ENCODE measurements at regions not wholly inside any gene's neighbourhood (a gene's known extent, or its start where the extent isn't known, plus 50 kb on each side); places are given as distances from the start of the nearest gene placed in this dataset.
"Not testable (repeated sequence)": the region's sequence is repeated elsewhere in the genome, so short reads cannot be mapped to it uniquely, and the experiment has no call there.

- DNase-seq: no peak
Measured at GRCh38 chr11:90589735-90590134, 366.9 kb upstream of the CHORDC1 start.

DNA sequence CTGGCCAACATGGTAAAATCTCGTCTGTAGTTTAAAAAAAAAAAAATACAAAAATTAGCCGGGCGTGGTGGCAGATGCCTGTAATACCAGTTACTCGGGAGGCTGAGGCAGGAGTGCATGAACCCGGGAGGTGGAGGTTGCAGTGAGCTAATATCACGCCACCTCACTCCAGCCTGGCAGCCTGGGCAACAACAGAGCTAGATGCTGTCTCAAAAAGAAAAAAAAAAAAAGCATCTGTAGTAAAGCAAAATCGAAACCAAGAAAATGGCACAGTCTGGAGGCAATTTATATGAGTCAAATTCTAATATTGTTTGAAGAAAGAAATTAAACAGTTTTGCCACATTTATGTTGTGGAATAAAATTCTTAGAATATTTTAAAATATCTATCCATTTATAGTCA is 365.0 kb upstream of the CHORDC1 start:
- DNase-seq: no peak

GRCh38 chr11:90585491-90585890 is 362.6 kb upstream of the CHORDC1 start:
- DNase-seq: no peak

DNA sequence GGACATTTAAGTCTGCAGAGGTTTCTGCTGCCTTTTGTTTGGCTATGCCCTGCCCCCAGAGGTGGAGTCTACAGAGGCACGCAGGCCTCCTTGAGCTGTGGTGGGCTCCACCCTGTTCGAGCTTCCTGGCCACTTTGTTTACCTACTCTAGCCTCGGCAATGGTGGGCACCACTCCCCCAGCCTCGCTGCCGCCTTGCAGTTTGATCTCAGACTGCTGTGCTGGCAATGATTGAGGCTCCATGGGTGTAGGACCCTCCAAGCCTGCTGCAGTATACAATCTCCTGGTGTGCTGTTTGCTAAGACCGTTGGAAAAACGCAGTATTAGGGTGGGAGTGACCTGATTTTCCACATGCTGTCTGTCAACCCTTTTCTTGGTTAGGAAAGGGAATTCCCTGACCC is 360.1 kb upstream of the CHORDC1 start:
- DNase-seq: not testable (repeated sequence)

DNA sequence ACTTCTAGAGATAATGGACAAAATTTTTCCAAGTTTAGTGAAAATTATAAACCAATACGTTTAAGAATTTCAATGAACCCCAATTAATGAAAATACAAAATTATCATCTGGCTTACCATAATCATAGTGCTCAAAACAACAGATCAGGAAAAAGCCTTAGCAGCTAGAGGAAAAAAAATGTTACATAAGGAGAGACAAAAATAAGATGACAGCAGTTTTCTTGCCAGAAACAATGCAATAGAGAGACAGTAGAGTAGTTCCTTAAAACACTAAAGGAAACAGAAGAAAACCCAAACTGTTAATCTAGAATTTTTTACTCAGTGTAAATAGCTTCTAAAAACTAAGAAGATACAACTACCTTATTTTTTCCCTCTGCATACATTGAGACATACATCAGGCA is 341.7 kb upstream of the CHORDC1 start:
- no peak for DNase-seq

GRCh38 chr11:90558328-90558865 is 335.5 kb upstream of the CHORDC1 start:
- DNase-seq: no peak

GRCh38 chr11:90556606-90557005 is 333.8 kb upstream of the CHORDC1 start:
- DNase-seq: no peak

GRCh38 chr11:90556026-90556425 is 333.2 kb upstream of the CHORDC1 start:
- DNase-seq: no peak

DNA sequence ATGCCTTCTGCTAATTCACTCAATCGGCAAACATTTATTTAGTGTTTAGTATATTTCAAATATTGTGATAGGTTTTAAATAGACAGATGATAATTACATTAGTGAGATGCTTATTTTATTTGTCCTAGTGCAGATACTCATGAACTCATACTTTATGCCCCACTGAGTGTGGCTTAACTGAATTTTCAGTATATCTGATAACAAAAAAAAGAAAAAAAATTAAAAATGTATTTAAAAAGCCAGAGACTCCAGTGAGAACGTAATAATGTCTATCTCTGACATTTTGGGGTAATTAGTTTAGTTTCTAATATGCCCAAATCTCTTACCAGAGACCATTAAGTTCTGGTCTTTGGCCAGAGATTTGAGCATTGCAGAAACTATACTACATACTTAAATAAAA is 332.6 kb upstream of the CHORDC1 start:
- DNase-seq: no peak

GRCh38 chr11:90542092-90542491 is 319.2 kb upstream of the CHORDC1 start:
- DNase-seq: no peak

GRCh38 chr11:90536301-90536700 is 313.5 kb upstream of the CHORDC1 start:
- no peak for DNase-seq

GRCh38 chr11:90532125-90532524 is 309.3 kb upstream of the CHORDC1 start:
- no peak for DNase-seq

DNA sequence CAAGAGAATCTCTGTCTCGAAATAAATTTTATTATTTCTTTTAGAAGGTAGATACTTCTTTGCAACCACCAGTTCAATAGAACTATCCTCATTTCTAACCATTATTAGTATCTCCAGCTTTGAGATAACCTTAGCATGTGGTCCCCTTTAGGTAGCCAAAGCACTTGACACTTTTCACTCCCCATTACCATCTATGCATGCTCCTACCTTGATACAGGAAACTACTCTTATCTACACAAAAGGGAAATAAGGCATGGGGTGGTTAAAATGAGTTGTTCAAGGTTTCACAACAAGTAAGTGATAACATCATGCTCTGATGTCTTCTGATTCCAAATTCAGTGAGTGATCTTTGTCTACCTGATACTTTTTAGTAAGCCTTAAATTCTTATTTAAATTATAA is 308.2 kb upstream of the CHORDC1 start:
- no peak for DNase-seq

- DNase-seq: no peak
Measured at GRCh38 chr11:90525962-90526361, 303.1 kb upstream of the CHORDC1 start.

GRCh38 chr11:90512846-90513245 is 290.0 kb upstream of the CHORDC1 start:
- DNase-seq: no peak

DNA sequence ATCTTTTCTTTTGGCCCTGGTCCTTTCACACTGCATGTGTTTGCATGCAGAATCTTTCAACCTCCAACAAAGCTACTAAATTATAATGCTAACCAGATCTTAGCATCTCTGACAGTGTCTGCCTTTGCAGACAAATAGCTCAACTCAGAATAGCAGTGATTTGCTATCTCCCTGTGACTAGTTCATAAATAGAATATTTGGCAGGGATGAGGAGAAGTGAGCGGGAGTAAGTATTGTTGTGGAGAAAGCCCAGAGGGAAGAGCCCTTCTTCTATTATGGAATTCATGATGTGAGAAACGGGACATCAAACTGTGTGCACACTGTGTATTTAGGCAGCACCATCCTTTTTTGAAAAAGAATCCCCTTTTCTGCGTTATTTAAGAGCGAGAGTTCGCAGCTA is 288.0 kb upstream of the CHORDC1 start:
- DNase-seq: no peak

- no peak for DNase-seq
Measured at GRCh38 chr11:90500922-90501568, 278.2 kb upstream of the CHORDC1 start.

DNA sequence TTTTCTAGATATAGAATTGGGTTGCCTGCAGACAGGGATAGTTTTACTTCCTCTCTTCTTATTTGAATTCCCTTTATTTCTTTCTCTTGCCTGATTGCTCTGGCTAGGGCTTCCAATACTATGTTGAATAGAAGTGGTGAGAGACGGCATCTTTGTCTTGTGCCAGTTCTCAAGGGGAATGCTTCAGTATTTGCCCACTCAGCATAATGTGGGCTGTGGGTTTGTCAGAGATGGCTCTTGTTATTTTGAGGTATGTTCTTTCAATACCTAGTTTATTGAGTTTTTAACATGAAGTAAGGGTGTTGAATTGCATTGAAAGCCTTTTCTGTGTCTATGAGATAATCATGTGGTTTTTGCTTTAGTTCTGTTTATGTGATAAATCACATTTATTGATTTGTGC is 273.9 kb upstream of the CHORDC1 start:
- DNase-seq: no peak

DNA sequence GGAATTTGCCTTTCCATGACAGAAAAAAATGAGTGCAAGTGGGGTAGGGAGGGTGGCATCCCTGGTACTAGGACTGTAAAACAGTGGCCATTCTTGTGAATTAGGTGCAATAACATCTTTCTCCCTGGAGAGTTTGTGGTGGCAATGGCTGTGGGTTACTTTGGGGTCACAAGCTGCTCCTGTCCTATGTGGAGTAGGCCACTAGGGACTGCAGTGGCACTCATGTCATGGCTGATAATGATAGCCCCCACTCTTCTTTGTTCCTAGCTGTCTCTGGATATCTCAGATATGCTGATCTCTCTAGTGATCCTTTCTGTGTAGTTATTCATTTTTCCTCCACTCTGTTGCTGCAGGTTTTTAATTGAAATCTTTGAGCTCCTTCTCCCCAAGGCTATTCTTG is 270.5 kb upstream of the CHORDC1 start:
- no peak for DNase-seq

GRCh38 chr11:90491466-90491865 is 268.6 kb upstream of the CHORDC1 start:
- DNase-seq: no peak

- peak; percentile 13 for DNase-seq
Measured at GRCh38 chr11:90476442-90477007, 253.7 kb upstream of the CHORDC1 start.

DNA sequence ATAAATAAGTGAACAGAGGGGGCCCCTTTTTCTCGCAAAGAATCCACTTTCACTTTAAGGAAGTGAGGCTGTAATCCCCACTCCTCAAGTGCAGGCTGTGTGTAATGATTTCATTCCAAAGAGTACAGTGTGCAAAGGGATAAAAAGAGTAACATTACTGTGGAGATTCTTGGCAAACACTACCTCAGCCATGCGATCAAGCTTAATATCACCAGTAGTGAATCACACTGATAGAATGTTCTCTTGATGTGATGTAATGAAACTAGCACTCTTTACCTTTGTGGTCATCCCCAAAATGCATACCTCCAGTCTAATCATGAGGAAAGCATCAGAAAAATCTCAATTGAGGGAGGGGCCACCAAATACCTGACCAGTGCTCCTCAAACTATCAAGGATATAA is 246.1 kb upstream of the CHORDC1 start:
- DNase-seq: no peak

DNA sequence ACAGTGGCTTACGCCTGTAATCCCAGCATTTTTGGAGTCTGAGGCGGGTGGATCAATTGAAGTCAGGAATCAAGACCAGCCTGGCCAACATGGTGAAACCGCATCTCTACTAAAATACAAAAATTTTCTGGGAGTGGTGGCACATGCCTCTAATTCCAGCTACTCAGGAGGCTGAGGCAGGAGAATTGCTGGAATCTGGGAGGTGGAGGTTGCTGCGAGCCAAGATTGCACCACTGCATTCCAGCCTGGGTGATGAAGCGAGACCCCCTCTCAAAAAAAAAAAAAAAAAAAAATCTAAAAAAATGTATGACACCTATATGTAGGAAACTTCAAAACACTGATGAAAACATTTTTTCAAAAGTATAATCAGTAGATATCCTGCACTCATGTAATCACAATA is 242.7 kb upstream of the CHORDC1 start:
- DNase-seq: no peak

DNA sequence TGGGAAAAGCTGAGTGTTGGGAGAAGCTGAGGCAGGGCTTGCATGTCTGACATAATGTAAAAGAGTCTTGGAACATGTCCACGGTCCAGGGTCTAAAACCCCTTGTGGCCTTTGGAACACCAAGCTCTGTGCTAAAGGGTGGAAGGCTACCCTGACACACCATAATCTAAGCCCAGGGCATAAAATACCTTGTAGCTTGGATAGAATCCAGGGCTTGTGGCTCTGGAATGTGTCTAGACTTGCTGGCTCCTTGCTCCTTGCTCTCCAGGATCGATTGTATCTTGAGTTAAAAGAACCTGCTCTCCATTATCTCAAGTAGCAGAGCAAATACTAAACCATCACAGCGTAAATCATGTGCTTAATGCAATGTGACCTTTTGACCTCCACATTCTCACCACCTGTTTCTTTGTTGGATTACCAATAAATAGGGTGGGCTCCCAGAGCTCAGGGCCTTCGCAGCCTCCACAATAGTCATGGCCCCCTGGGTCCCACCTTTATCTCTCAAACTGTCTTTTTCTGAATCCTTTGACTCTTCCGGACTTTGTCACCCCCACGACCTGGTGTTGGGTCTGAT is 232.6 kb upstream of the CHORDC1 start:
- DNase-seq: not testable (repeated sequence)

- DNase-seq: no peak
Measured at GRCh38 chr11:90453525-90453924, 230.7 kb upstream of the CHORDC1 start.
